ENCODE measurements at regions not wholly inside any gene's neighbourhood (a gene's known extent, or its start where the extent isn't known, plus 50 kb on each side); places are given as distances from the start of the nearest gene placed in this dataset.

DNA sequence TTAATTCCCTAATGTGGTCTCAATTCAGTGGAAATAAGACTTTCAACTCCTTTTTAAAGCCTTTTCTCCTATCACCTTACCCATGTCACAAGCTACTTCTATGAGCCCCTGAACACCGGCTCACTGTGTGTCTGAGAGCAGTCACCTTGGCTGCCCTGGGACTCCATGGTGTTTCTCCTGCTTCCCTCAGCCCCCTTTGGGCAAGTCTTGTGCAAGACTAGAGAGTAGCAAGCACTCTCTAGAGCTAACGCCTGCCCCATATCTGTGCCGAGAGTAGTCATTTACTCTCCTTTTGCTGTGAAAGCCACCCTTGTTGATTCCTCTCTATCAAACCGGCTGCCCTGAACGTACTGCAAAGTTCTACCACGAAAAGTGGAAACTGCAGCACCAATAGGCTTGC, 77.9 kb upstream of the DAB2 start:
- no peaks in the 10 kb centered on the region for H3K27me3 ChIP-seq (ENCODE audit: control insufficient read depth, extremely low read depth, insufficient read depth, low read length)
- H3K9me1 ChIP-seq (ENCODE audit: control insufficient read depth, extremely low read depth, insufficient read depth, low read length): no peaks in the 10 kb centered on the region
- DNase-seq (ENCODE audit: low read depth, low spot score) (no peak), FAIRE-seq (no peak)
- H3K27ac ChIP-seq (ENCODE audit: control insufficient read depth, insufficient read depth, low read length): no peak overlapping the region
- H3K4me1 ChIP-seq (ENCODE audit: control insufficient read depth, extremely low read depth, insufficient read depth, low read length): peaks cover 11% of the 10 kb centered on the region
- no peak overlapping the region for H2AFZ ChIP-seq (ENCODE audit: control insufficient read depth, low read length)
- TF ChIP-seq EZH2 (IDR thresholded peaks at IDR 0.05; ENCODE audit: low read length): no peak
- TF ChIP-seq, protein P1, sequence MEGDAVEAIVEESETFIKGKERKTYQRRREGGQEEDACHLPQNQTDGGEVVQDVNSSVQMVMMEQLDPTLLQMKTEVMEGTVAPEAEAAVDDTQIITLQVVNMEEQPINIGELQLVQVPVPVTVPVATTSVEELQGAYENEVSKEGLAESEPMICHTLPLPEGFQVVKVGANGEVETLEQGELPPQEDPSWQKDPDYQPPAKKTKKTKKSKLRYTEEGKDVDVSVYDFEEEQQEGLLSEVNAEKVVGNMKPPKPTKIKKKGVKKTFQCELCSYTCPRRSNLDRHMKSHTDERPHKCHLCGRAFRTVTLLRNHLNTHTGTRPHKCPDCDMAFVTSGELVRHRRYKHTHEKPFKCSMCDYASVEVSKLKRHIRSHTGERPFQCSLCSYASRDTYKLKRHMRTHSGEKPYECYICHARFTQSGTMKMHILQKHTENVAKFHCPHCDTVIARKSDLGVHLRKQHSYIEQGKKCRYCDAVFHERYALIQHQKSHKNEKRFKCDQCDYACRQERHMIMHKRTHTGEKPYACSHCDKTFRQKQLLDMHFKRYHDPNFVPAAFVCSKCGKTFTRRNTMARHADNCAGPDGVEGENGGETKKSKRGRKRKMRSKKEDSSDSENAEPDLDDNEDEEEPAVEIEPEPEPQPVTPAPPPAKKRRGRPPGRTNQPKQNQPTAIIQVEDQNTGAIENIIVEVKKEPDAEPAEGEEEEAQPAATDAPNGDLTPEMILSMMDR (optimal IDR thresholded peaks at IDR 0.05 in 1 of 3, IDR thresholded peaks at IDR 0.05 in 1 of 3, conservative IDR thresholded peaks at IDR 0.05 in 1 of 3; ENCODE audit: extremely low read depth in 1 of 3, insufficient read depth in 2 of 3, low read length in 3 of 3): no peak
- H3K79me2 ChIP-seq (ENCODE audit: control insufficient read depth, insufficient read depth, low read length): no peaks in the 10 kb centered on the region
- H3K4me3 ChIP-seq (ENCODE audit: control insufficient read depth in 2 of 3, extremely low read depth in 1 of 3, insufficient read depth in 2 of 3, low read depth in 1 of 3, low read length in 3 of 3): no peak overlapping the region
- H4K20me1 ChIP-seq (ENCODE audit: control insufficient read depth, extremely low read depth, insufficient read depth, low read length): no peaks in the 10 kb centered on the region
- H3K4me2 ChIP-seq (ENCODE audit: control insufficient read depth, extremely low read depth, insufficient read depth, low read depth, low read length): no peak overlapping the region
- no peaks in the 10 kb centered on the region for H3K9me3 ChIP-seq (ENCODE audit: control insufficient read depth, low read depth, low read length)
- H3K9ac ChIP-seq (ENCODE audit: control insufficient read depth, extremely low read depth, insufficient read depth, low read length): no peak overlapping the region
- no peaks in the 10 kb centered on the region for H3K36me3 ChIP-seq (ENCODE audit: control insufficient read depth in 2 of 2, extremely low read depth in 1 of 2, insufficient read depth in 2 of 2, low read length in 2 of 2)
- dilution Hi-C loops (cut with MboI; ENCODE audit: extremely low pct_ligation_motif_present, low sequenced_read_pairs): no loop called here

DNA sequence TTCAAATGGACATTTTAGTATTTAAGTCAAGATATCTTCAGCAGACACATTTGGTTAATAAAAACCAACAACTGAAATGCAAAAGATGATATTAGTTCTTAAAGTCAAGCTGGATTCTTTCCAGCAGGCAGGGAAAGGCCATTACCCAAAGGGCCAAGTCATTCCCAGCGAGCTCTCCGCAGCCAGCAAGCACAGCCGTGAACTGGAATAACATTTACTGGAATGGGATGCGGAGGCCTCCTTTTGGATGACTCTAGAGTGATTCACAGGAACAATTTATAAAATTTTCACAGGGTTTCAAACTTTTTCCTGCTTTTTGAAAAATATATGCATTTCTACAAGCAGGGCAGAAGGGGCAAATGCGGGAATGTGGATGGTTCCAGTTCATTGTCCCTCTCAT, 76.6 kb upstream of the DAB2 start:
- TF ChIP-seq EZH2 (IDR thresholded peaks at IDR 0.05; ENCODE audit: low read length): no peak
- TF ChIP-seq, protein P1 (optimal IDR thresholded peaks at IDR 0.05 in 1 of 3, IDR thresholded peaks at IDR 0.05 in 1 of 3, conservative IDR thresholded peaks at IDR 0.05 in 1 of 3; ENCODE audit: extremely low read depth in 1 of 3, insufficient read depth in 2 of 3, low read length in 3 of 3): no peak
- H3K79me2 ChIP-seq (ENCODE audit: control insufficient read depth, insufficient read depth, low read length): no peaks in the 10 kb centered on the region
- H3K4me2 ChIP-seq (ENCODE audit: control insufficient read depth, extremely low read depth, insufficient read depth, low read depth, low read length): no peak overlapping the region
- H3K9me3 ChIP-seq (ENCODE audit: control insufficient read depth, low read depth, low read length): no peaks in the 10 kb centered on the region
- no peak for DNase-seq (ENCODE audit: low read depth, low spot score)
- H3K9ac ChIP-seq (ENCODE audit: control insufficient read depth, extremely low read depth, insufficient read depth, low read length): no peak overlapping the region
- no peak overlapping the region for H3K27ac ChIP-seq (ENCODE audit: control insufficient read depth, insufficient read depth, low read length)
- H3K36me3 ChIP-seq (ENCODE audit: control insufficient read depth in 2 of 2, extremely low read depth in 1 of 2, insufficient read depth in 2 of 2, low read length in 2 of 2): no peaks in the 10 kb centered on the region
- no peaks in the 10 kb centered on the region for H4K20me1 ChIP-seq (ENCODE audit: control insufficient read depth, extremely low read depth, insufficient read depth, low read length)
- H3K9me1 ChIP-seq (ENCODE audit: control insufficient read depth, extremely low read depth, insufficient read depth, low read length): no peaks in the 10 kb centered on the region
- peaks cover 11% of the 10 kb centered on the region for H3K4me1 ChIP-seq (ENCODE audit: control insufficient read depth, extremely low read depth, insufficient read depth, low read length)
- dilution Hi-C loops (cut with MboI; ENCODE audit: extremely low pct_ligation_motif_present, low sequenced_read_pairs): no loop called here
- no peak overlapping the region for H3K4me3 ChIP-seq (ENCODE audit: control insufficient read depth in 2 of 3, extremely low read depth in 1 of 3, insufficient read depth in 2 of 3, low read depth in 1 of 3, low read length in 3 of 3)
- FAIRE-seq: no peak
- no peaks in the 10 kb centered on the region for H3K27me3 ChIP-seq (ENCODE audit: control insufficient read depth, extremely low read depth, insufficient read depth, low read length)
- H2AFZ ChIP-seq (ENCODE audit: control insufficient read depth, low read length): no peak overlapping the region
